Stimulated activated CD4-positive, alpha-beta T cell treated with anti-CD3 and anti-CD28 coated beads, TNF-alpha, amount 100 ng/mL, for 48 hours (primary cell): ENCODE measurements at regions not wholly inside any gene's neighbourhood (a gene's known extent, or its start where the extent isn't known, plus 50 kb on each side); places are given as distances from the start of the nearest gene placed in this dataset.

ENCODE experiments used
- DNase-seq, 3 donors: peaks; one replicate each; pipeline ENCODE4 v3.0.0-alpha.2; 2020; ENCODE audit warnings: low read depth in 3 of 3

- DNase-seq: no peak
Measured at GRCh38 chr16:79497606-79498350, 102.8 kb downstream of the MAF start.

DNA sequence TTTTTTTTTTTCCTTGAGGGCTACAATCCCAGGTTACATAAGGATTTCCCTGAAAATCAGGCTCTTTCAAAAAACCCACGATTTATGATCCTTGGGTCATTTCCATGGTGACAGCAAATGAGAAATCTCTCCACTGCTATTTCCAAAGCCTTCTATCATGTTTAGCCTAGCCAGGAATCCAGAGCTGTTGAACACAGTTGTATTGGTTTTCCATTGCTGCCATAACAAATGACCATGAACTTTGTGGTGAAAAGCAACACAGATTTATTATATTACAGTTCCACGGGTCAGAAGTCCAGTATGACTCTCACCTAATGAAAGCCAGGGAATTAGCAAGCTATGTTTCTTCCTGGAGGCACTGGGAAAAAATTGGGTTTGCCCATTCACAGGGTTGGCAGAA is 106.6 kb downstream of the MAF start:
- DNase-seq: no peak

- DNase-seq: no peak
Measured at GRCh38 chr16:79492036-79492435, 108.5 kb downstream of the MAF start.

DNA sequence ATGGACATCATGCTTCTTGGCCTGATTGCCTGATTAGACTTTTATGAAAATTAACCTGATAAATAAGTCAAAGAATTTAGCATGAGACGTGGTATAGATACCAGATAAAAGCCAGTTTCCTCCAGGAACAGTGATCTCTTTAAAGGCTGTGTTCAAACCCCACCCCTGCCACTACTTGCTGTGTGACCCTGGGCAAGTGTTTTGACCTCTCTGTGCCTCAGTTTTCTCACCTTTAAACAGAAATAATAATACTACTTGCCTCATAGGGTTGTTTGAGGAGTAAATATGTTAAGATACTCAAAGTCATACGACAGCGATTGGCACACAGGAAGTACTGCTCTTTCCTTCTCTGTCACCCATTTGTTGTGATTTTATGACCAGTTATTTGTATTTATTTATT is 115.5 kb downstream of the MAF start:
- no peak for DNase-seq

DNA sequence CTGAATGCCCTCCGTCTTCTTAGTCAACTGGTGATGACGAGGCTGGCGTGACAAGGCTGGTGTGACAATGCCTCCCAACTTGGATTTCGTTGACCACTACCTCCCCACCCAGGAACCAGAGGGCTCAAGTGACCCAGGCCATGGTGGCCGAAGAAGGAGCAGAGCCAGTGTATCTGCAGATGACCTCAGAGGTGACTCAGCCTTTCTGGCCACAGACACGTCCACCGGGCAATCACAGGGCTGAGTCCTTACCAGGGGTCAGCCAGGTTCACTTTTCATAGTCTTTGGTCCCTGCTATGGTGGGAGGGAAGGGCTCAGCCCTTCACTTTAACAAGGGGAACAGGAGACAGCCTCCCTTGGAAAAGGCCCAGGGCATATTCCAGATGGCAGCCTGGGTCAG is 116.3 kb downstream of the MAF start:
- no peak for DNase-seq

- no peak for DNase-seq
Measured at GRCh38 chr16:79483336-79483735, 117.2 kb downstream of the MAF start.

DNA sequence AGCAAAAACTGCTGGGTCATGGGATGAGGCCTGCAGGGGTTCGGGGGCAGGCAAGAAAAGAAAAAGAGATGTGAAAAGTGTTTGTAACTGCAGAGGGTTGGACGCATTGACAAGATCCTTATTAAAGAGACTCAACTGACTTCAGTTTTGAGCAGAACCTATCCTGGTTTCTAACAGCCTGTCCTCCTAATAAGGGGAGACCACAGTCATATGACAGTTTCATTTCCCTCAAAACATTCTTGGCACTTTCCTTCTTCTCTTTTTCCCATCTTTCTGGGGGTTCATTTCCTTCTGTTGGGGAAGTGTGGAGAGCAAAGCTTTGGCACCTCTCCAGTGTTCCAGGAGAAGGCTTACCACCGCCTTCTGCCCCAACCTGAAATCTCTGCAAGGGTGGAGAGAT is 118.5 kb downstream of the MAF start:
- DNase-seq: no peak

- no peak for DNase-seq
Measured at GRCh38 chr16:79480929-79481328, 119.6 kb downstream of the MAF start.

- DNase-seq: no peak
Measured at GRCh38 chr16:79480056-79480455, 120.5 kb downstream of the MAF start.

DNA sequence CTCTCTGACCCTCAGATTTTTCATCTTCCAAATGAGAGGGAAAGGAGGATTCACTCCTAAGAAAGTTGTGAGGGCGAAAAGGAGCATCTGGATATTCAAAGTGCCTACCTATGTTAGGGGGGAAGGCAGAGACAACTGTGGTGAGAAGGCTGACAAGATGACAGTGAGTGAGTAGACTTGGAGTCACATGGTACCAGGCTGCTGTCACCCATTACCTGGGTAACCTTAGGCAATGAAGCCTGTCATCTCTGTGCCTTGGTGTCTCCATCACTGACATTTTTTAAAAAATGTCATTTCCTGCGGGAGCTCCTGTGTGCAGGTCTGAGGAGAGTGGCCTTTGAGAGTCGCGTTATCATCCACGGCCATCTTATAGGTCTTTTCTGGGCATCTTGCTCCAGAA is 124.0 kb downstream of the MAF start:
- DNase-seq: no peak

DNA sequence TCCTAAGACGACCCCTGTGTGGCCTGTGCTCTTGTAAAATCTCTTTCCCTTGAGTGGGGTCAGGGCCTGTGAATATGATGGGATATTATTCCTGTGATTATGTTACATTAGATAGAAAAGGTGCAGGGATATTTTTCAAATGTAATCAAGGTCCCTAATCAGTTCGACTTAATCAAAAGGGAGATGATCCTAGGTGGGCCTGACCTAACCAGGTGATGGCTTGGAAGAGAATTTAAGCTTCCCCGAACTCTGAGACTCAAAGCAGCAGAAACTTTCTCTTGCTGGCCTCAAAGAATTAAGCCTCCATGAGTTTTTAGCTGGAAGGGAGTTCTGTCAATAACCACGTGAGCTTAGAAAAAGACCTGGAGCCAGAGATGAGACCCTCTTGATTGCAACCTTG is 124.7 kb downstream of the MAF start:
- no peak for DNase-seq

GRCh38 chr16:79473456-79473855 is 127.1 kb downstream of the MAF start:
- DNase-seq: no peak

DNA sequence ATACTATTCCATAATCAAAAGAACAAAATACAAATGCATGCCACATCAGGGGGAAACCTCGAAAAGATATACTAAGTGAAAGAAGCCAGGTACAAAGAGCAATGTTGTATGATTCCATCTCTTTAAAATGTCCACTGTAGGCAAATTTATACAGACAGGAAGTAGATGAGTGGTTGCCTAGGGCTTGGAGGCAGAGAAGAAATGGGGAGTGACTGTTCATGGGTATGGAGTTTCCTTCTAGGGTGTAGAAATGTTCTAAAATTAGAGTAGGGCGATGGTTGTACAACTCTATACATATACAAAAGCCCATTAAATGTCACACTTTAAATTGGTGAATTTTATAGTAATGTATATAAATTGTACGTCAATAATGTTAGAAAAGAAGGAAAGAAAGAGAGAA is 128.1 kb downstream of the MAF start:
- DNase-seq: no peak

- no peak for DNase-seq
Measured at GRCh38 chr16:79469999-79470398, 130.5 kb downstream of the MAF start.

- no peak for DNase-seq
Measured at GRCh38 chr16:79468631-79469030, 131.9 kb downstream of the MAF start.

- no peak for DNase-seq
Measured at GRCh38 chr16:79468121-79468552, 132.4 kb downstream of the MAF start.

DNA sequence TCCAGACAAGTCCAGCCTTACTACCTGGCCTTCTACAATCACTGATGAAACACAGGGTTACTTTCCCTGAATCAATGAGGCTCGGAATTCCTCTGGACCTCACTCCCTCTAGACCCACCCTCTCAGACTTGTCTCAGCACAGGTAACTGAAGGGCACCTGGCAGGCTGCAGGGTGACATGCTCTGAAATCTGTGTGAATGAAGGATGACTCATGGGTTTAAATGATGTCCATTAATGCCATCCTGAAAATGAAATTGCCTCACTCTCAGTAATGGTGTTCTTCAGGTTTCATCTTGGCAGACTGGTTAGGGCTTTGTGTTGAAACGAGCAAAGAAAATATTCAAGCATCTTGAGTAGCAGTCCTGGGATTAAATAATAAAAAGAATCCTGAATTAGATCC is 134.4 kb downstream of the MAF start:
- DNase-seq: no peak

DNA sequence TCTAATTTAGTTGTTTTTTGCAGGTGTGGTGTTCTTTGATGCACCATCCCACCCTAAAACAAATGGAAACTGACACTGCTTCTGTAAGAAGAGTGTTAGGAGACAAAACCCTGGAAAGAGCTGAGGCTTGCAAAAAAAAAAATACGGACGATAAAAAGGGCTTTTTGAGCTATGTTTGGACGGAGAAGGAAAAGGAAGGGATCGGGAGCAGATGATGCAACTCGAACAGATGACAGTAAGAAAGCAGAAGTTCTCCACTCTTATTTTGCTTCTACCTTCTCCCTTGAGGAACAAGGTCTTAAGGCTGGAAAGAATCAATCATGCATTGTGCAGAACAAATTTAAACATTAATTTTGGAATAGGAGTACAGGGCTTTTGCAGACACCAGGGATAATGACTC is 136.7 kb downstream of the MAF start:
- DNase-seq: no peak

- DNase-seq: no peak
Measured at GRCh38 chr16:79456036-79456435, 144.5 kb downstream of the MAF start.

DNA sequence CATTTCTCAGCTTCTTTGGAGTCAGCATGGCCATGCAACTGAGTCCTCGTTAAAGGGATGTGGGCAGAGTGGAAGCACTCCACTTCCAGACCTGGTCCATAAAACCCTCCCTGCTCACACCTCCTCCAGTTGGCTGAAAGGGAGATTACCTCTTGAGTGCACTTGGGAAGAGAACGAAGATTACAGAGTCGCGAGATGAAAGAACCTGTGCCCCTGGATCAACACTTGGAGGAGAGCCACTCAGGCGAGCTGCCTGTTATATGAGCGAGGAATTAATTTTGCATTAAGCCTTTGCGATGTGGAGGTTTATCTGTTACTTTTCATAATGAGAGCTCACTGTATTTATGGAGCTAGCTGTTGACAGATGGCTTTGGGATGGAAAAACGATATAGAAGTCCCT is 147.9 kb downstream of the MAF start:
- no peak for DNase-seq

- DNase-seq: no peak
Measured at GRCh38 chr16:79451196-79451816, 149.2 kb downstream of the MAF start.

DNA sequence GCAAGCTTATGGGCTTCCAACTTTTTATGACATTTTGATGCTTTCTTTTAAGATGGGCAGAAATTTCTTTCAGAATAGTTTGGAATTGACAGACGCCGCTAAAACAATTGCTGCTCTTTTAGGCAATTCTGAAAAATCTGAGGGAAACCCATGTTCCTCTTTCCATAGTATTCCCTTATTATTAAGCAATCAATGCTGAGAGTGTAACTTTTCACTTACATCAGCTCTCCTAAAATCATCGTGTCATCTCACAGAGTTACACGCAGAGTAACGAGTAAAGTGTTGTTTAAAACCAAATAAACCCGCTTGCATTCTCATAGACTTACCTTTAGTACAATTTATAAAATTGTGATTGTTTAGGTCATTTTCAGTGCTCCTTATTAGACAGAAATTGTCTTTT is 150.6 kb downstream of the MAF start:
- DNase-seq: no peak

- no peak for DNase-seq
Measured at GRCh38 chr16:79449067-79449769, 151.3 kb downstream of the MAF start.
